Stimulated activated CD4-positive, alpha-beta T cell treated with anti-CD3 and anti-CD28 coated beads, Interleukin-1b, Interleukin-23, amount 100 ng/mL, for 48 hours (primary cell): ENCODE measurements at regions not wholly inside any gene's neighbourhood (a gene's known extent, or its start where the extent isn't known, plus 50 kb on each side); places are given as distances from the start of the nearest gene placed in this dataset.

Experiments used
- DNase-seq: peaks from one replicate; pipeline ENCODE4 v3.0.0-alpha.2; 2020

- no peak for DNase-seq
Measured at GRCh38 chr21:39052718-39053117, 130.5 kb downstream of the PSMG1 start.

DNA sequence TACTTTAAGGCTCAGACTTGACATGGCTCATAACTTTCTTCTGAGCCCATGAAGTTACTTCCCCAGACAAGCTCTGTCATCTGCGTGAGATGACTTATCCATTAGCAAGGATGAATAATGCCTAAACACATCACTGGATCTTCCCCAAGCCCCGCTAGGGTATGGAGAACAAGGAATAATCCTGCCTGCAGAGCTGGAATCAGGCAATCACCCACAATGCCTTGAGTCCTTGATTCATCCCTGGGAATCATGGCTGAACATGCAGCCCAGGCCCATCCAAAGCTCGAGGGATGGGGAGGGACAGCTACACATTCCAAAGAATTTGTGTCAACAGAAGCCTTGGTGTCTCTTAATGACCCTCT, 131.7 kb downstream of the PSMG1 start:
- no peak for DNase-seq

DNA sequence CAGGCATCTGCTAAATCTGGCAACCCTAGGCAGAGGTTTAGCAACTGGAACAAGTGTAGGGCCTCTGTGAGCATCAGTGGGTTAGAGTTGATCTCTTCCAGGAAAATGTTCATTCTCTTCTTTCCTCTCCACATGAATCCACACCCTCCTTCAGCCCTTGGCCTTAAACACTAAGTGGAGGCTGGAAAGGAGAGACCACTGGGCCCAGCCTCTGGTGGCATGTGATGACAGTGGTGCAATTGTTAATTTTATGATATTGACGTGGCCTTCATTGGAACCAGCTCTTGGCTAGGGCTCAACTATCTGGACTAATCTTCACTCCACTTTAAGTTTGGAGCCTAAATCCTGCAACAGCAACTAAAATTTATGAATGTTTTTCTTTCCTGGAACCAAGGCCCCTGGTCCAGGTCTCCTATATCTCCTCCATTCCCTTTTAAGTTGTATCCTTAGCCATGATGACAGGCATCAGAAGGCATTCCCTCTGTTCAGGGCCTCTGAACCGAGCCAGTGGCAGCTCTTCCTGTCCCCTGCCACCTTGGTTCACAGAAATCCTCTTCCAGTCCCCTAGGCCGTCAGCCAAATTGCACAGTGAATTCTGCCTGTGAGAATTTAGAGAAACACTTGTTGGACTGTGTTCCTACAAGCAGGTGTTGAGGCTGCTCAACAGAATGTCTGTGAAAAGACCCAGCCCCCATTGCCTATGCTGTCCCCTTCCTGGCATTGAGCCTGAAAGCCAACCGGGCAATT, 132.2 kb downstream of the PSMG1 start:
- DNase-seq: no peak

DNA sequence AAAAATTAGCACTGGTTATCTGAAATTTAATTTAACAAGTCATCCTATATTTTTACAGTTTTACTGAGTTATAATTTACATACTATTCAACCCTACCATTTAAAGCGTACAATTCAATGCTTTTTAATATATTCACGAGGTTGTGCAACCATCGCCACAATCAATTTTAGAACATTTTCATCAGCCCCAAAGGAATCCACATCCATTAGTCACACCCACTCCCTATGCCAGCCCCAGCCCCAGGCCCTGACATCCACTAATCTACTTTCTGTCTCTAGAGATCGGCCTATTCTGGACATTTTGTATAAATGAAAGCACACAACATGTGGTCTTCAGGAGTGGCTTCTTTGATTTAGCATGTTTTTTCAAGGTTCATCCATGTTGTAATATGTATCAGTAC, 134.7 kb downstream of the PSMG1 start:
- no peak for DNase-seq

DNA sequence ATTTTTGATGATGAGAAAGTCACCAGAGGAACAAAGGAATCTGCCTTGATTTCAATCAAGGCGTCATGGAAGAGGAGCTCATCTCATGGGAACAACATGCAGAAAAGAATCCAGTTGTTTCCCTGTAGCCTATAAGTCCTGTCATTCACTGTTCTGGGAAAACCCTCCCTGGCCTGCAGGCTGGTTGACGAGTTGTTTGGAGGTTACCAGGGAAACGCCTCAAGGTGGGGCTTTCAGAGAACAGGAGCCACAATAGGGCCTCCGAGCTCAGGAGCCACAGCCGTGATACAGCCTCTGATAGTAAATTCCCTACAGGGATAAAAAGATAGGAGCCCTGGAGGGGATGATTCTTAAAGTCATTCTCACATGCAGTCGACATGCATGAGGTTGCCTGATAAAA, 135.2 kb downstream of the PSMG1 start:
- DNase-seq: no peak

- DNase-seq: no peak
Measured at GRCh38 chr21:39047046-39047445, 136.2 kb downstream of the PSMG1 start.

GRCh38 chr21:39046236-39046916, 136.9 kb downstream of the PSMG1 start:
- no peak for DNase-seq

DNA sequence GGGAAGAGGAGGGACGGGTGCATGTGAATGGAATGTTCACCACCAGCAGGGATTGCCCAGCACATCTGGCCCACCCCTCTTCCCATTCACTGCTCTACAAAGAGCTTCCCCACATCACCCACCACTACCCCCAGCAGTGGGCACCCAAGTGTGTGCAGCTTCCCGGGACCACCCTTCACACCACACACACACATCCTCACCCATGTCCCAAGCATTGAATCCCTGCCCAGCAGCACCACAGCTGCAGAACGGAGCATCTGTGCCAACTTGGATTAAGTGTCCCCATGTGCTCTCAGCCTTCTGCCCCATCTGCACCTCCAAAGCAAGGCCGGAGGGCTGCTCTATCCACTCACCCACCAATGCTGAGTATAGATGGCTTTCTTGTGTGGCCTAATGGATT, 141.4 kb downstream of the PSMG1 start:
- no peak for DNase-seq

GRCh38 chr21:39040494-39041110, 142.6 kb downstream of the PSMG1 start:
- no peak for DNase-seq

GRCh38 chr21:39037807-39038405, 145.3 kb downstream of the PSMG1 start:
- DNase-seq: no peak

DNA sequence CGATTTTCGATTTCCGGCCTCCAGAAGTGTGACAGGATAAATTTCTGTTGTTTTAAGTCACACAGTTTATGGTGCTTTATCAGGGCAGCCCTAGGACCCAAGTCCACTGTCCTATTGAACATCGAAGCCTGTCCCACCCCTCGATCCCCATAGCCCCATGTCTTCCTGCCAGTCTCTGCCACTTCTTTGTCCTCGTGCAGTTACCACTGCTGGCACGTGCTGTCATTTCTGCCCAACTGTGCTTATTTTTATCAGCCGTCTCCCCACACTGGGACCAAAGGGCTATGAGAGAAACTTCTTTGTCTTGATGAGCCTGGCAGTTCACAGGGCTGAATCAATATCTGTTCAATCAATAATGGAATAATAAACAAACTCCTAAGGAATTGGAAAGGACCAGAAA, 146.7 kb downstream of the PSMG1 start:
- DNase-seq: no peak

DNA sequence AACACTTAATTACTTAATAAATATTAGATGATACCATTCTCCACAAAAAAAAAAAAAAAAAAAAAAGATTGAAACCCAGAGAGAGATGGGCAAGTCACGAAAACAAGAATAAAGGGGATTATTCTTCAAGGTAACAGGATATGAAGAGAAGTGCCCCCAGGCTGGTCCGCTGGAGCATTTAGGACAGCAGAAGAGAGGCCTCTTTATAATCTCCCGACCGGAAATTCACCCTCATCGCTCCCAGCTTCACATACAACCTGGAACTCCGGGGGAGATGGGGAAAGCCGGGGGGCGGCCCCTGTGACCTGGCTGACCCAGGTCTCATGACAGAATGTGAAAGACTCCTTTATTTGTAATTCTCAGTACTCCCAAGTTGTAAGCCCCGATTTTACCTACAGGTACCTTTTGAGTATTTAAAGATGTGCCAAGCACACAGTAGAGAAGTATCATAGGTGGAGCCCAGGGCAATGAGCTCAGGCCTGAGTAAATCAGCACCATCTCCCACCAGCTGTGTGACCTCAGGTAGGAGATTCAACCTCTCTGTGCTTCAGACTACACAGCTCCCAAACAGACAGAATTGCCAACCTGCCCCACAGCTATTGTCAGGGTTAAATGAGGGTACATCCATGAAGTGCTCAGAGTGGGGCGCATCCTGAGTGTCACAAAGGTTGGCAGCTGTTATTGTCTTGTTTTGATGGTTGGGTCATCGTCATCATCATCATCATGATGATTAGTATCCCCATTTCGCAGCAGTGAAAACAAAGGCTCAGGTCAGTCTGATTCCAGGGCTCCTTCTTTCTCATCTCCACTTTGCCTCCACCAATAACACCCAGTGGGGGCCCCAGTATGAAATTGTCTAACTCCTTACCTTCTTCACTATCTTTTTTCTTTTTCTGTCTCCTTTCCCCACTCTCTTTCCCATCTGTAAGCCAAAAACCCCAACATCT, 148.4 kb downstream of the PSMG1 start:
- DNase-seq: no peak

GRCh38 chr21:39033878-39034589, 149.2 kb downstream of the PSMG1 start:
- DNase-seq: no peak

- DNase-seq: no peak
Measured at GRCh38 chr21:39029900-39030884, 153.1 kb downstream of the PSMG1 start.

GRCh38 chr21:39029086-39029755, 154.0 kb downstream of the PSMG1 start:
- DNase-seq: no peak

- no peak for DNase-seq
Measured at GRCh38 chr21:39025198-39025597, 158.1 kb downstream of the PSMG1 start.

GRCh38 chr21:39024538-39024937, 158.7 kb downstream of the PSMG1 start:
- DNase-seq: no peak

DNA sequence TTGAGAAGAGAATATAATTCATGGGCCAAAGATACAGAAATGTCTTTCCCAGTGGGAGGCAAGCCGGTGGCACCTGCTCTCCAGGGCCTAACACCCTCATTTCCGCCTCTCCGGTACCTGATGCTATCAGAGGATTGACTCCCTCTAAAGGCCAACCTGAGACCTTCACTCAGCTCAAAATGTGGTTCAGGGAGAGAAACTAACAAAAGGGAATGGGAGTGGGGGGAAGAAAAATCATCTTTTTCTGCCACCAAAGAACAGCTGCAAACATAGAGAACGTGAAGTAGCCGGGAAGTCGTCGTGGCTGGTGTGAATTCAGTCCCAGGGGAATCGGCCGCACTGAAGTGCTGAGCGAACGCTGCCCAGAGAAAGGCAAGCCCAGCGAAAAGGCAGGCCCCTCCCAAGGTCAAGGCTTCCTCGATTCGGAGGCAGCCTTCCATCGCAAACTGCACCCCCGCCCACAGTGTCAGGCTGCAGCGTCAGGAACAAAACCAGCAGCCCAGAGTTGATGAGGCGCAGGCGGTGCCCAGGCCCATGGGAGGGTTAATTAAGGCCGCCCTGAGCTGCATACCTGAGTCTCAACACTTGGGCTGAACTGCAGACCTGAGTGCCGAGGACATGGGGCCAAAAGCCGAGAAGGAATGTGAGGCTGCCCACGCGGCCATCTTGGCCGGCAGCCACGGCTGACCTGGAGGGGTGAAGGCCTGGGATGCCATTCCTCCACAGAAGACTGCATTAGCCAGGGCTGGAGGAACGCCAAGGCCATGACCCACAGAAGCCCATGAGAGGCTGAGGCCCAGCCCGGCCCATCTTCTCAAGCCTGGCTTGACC, 160.2 kb downstream of the PSMG1 start:
- DNase-seq: no peak

DNA sequence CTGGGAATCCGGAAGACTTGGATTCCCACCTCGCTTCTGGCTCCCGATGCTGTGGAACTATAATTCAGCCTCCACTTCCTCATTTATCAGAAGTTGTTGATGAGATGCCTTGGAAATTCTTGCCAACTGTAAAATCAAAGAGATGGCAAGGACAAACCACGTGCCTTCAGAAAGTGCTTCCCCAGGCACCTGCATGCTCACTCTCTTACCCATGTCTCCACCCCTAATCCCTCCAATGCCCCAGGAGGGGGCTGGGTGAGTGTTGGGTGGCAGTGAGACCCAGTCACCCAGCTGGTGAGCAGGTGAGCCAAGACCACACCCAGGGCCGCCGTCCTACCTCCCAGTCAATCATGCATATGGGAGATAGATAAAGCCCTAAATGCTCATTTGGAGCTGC, 160.8 kb downstream of the PSMG1 start:
- DNase-seq: no peak
